ENCODE measurements at regions not wholly inside any gene's neighbourhood (a gene's known extent, or its start where the extent isn't known, plus 50 kb on each side); places are given as distances from the start of the nearest gene placed in this dataset.

DNA sequence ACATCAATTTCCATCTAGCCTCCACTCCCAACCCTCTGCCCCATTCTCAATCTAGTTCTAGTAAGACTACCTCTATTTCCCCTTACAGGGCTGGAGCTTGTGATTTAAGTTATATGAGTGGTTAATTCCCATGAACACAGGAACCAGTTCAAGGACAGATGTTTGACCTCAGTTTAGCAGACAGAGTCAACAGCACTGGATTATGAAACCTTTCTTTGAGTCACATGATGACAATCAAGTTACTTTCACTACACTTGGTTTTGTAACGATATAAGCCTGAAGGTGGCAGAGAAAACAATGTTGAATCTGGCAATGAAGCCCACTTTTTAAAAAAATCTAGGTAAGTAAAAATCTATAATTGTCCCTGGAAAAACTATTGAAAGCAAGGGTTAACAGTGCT, 1646.2 kb upstream of the FLRT2 start:
- TF ChIP-seq POLR2AphosphoS5 (IDR thresholded peaks at IDR 0.05; ENCODE audit: low read depth, low read length) (no peak), TAF1 (IDR thresholded peaks at IDR 0.05; ENCODE audit: borderline replicate concordance, insufficient read depth, low read length) (no peak), REST (IDR thresholded peaks at IDR 0.05; ENCODE audit: insufficient read depth in 1 of 2, low read depth in 2 of 2, low read length in 2 of 2) (no peak)
